NCI-H524 (cell line): ENCODE measurements at regions not wholly inside any gene's neighbourhood (a gene's known extent, or its start where the extent isn't known, plus 50 kb on each side); places are given as distances from the start of the nearest gene placed in this dataset.
"Not testable (repeated sequence)": the region's sequence is repeated elsewhere in the genome, so short reads cannot be mapped to it uniquely, and the experiment has no call there.

Experiments
- DNase-seq, 2 experiments: peaks; one replicate each; lab custom pipeline; 2025; lab: John Stamatoyannopoulos, UW

GRCh38 chr10:44173608-44173894 lies 211.3 kb downstream of the CXCL12 start:
- no peak for DNase-seq

GRCh38 chr10:44172883-44173607 lies 211.9 kb downstream of the CXCL12 start:
- no peak for DNase-seq

GRCh38 chr10:44171765-44172164 lies 213.1 kb downstream of the CXCL12 start:
- DNase-seq = no peak

- DNase-seq = no peak
These were observed 216.4 kb downstream of the CXCL12 start for GRCh38 chr10:44168478-44168877.

- DNase-seq = no peak
These were observed 217.1 kb downstream of the CXCL12 start for GRCh38 chr10:44167752-44168151.

GRCh38 chr10:44166441-44166840 lies 218.5 kb downstream of the CXCL12 start:
- DNase-seq = no peak

- DNase-seq = no peak
These were observed 220.5 kb downstream of the CXCL12 start for GRCh38 chr10:44164251-44164956.

- DNase-seq = no peak
These were observed 223.7 kb downstream of the CXCL12 start for GRCh38 chr10:44161184-44161583.

- no peak for DNase-seq
These were observed 227.3 kb downstream of the CXCL12 start for GRCh38 chr10:44157574-44157973.

- no peak for DNase-seq
These were observed 229.9 kb downstream of the CXCL12 start for GRCh38 chr10:44154956-44155355.

- no peak for DNase-seq
These were observed 230.8 kb downstream of the CXCL12 start for GRCh38 chr10:44153918-44154670.

GRCh38 chr10:44143556-44143955 lies 241.3 kb downstream of the CXCL12 start:
- no peak for DNase-seq

GRCh38 chr10:44132361-44133289 lies 252.3 kb downstream of the CXCL12 start:
- DNase-seq = peak in 1 of 2 experiments; percentile 13

GRCh38 chr10:44126291-44126717 lies 258.6 kb downstream of the CXCL12 start:
- no peak for DNase-seq

GRCh38 chr10:44125879-44126278 lies 259.0 kb downstream of the CXCL12 start:
- peak in 1 of 2 experiments; percentile 8 for DNase-seq

- no peak for DNase-seq
These were observed 266.4 kb downstream of the CXCL12 start for GRCh38 chr10:44118500-44118899.

GRCh38 chr10:44116474-44116873 lies 268.4 kb downstream of the CXCL12 start:
- DNase-seq = no peak

- DNase-seq = no peak
These were observed 269.4 kb downstream of the CXCL12 start for GRCh38 chr10:44115516-44115915.

GRCh38 chr10:44114441-44114840 lies 270.5 kb downstream of the CXCL12 start:
- DNase-seq = no peak

- DNase-seq = not testable (repeated sequence)
These were observed 272.6 kb downstream of the CXCL12 start for GRCh38 chr10:44112280-44112679.

GRCh38 chr10:44105696-44106095 lies 279.2 kb downstream of the CXCL12 start:
- no peak for DNase-seq

- DNase-seq = no peak
These were observed 282.1 kb downstream of the CXCL12 start for GRCh38 chr10:44102726-44103255.
